ENCODE measurements at regions not wholly inside any gene's neighbourhood (a gene's known extent, or its start where the extent isn't known, plus 50 kb on each side); places are given as distances from the start of the nearest gene placed in this dataset.
"Not testable (repeated sequence)": the region's sequence is repeated elsewhere in the genome, so short reads cannot be mapped to it uniquely, and the experiment has no call there.

DNA sequence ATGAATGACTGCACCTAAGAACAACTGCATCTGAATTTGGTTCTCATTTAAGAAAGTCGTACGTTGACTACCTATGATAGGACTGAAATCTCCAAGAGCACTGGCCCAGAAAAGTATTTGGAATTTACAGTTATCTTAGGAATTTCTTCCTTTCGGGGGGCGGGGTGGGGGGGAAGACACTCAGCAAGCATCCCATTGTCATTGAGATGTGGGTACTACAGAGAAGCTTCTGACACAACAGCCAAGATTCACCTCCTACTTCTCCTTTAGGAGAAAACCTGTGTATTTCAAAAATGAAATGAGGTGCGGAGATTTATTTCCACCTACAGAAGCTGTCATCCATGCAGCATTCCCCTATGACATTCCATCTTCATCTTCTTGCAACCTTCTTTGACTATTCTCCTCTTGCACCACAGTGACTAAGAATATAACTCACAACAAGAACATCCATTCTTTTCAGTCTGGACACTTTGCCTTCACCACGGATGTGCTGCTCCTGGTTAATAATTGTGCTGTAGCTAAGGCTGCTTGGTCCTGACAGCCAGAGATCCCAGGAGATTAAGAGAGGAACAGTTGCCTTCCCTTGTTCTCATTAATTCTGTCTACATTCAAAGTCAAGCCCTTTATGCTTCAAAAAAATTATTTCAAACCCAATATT is 98.4 kb upstream of the FRMD4A start:
- TF ChIP-seq, protein P1, sequence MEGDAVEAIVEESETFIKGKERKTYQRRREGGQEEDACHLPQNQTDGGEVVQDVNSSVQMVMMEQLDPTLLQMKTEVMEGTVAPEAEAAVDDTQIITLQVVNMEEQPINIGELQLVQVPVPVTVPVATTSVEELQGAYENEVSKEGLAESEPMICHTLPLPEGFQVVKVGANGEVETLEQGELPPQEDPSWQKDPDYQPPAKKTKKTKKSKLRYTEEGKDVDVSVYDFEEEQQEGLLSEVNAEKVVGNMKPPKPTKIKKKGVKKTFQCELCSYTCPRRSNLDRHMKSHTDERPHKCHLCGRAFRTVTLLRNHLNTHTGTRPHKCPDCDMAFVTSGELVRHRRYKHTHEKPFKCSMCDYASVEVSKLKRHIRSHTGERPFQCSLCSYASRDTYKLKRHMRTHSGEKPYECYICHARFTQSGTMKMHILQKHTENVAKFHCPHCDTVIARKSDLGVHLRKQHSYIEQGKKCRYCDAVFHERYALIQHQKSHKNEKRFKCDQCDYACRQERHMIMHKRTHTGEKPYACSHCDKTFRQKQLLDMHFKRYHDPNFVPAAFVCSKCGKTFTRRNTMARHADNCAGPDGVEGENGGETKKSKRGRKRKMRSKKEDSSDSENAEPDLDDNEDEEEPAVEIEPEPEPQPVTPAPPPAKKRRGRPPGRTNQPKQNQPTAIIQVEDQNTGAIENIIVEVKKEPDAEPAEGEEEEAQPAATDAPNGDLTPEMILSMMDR (IDR thresholded peaks at IDR 0.05): no peak
- H3K36me3 ChIP-seq: no peaks in the 10 kb centered on the region
- H3K4me3 ChIP-seq (ENCODE audit: low read depth in 1 of 2, low read length in 1 of 2): no peak overlapping the region

DNA sequence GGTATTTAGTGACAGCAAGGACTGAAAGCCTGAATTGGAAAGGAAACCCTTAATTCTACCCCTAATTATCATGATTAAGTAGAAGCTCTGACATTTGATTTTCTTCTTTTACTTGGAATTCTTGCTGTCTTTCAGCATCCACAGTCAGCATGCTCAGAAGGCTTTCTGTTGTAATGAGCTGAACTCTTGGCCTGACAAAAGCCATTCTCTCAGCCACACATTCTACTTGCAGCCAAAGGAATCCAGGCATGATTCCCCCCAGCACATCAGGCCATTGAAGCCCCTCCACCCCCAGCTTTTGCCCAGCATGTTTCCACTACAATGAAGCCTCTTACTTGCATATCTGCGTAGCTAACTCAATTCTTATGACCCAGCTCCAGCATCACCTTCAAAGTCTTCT is 94.3 kb upstream of the FRMD4A start:
- H3K4me1 ChIP-seq (ENCODE audit: control insufficient read depth in 1 of 2, insufficient read depth in 1 of 2, low read depth in 1 of 2, low read length in 1 of 2): no peaks in the 10 kb centered on the region
- no peaks in the 10 kb centered on the region for H3K36me3 ChIP-seq
- TF ChIP-seq, protein P1 (IDR thresholded peaks at IDR 0.05): no peak
- H3K9me3 ChIP-seq: no peaks in the 10 kb centered on the region
- no peak overlapping the region for H3K27ac ChIP-seq
- H3K4me3 ChIP-seq (ENCODE audit: low read depth in 1 of 2, low read length in 1 of 2): no peak overlapping the region
- H3K27me3 ChIP-seq: peaks cover 33% of the 10 kb centered on the region

More for the DNA sequence above, 98.4 kb upstream of the FRMD4A start:
- Histone ChIP-seq H3K27me3 (peaks cover 37% of the 10 kb centered on the region), H3K9me3 (no peaks in the 10 kb centered on the region), H3K4me1 (ENCODE audit: control insufficient read depth in 1 of 2, insufficient read depth in 1 of 2, low read depth in 1 of 2, low read length in 1 of 2) (no peaks in the 10 kb centered on the region), H3K27ac (no peak overlapping the region)

DNA sequence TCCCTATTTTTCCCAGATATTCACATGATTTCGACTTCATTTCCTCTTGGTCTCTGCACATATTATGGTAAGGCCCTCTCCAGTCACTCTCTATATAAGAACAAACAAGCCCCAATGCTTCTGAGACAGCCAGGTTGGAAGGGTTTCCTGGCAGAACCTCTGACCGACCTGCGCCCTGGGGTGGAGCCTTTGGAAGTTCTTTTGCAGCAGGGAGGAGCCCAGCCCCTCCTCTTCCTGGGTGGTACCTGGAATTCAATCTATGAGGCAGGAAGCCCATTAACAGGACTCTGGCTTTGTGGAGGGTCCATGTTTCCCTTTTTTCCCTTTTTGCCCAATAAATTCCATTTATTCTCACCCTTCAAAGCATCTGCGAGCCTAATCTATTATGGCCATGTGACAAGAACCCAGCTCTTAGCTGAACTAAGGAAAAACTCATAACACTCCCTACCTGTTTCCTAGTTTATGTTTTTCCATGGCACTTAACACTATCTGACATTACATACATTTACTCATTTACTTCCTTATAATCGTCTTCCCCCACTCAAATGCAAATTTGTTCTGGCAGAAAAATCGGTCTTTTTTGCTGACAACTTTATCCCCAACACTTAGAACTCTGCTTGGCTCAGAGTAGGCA is 92.5 kb upstream of the FRMD4A start:
- Histone ChIP-seq H3K36me3 (no peaks in the 10 kb centered on the region), H3K4me1 (ENCODE audit: control insufficient read depth in 1 of 2, insufficient read depth in 1 of 2, low read depth in 1 of 2, low read length in 1 of 2) (no peaks in the 10 kb centered on the region), H3K27ac (no peak overlapping the region), H3K27me3 (peaks cover 29% of the 10 kb centered on the region), H3K4me3 (ENCODE audit: low read depth in 1 of 2, low read length in 1 of 2) (no peak overlapping the region), H3K9me3 (no peaks in the 10 kb centered on the region)
- TF ChIP-seq, protein P1 (IDR thresholded peaks at IDR 0.05): no peak

DNA sequence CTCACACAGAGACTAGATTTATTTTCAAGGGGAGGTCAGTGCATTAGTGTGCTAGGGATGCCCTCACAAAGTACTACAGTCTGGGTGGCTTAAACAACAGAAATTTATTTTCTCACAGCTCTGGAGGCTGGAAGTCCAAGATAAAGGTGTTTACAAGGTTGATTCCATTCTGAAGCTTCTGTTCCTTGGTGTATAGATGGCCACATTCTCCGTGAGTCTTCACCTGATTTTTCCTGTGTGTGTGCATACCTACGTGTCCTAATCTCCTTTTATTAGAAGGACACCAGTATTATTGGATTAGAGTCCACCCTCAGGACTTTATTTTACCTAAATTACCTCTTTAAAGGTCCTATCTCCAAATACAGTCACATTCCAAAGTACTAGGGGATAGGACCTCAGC is 91.7 kb upstream of the FRMD4A start:
- Histone ChIP-seq H3K4me3 (ENCODE audit: low read depth in 1 of 2, low read length in 1 of 2) (no peak overlapping the region), H3K9me3 (no peaks in the 10 kb centered on the region), H3K36me3 (no peaks in the 10 kb centered on the region)

DNA sequence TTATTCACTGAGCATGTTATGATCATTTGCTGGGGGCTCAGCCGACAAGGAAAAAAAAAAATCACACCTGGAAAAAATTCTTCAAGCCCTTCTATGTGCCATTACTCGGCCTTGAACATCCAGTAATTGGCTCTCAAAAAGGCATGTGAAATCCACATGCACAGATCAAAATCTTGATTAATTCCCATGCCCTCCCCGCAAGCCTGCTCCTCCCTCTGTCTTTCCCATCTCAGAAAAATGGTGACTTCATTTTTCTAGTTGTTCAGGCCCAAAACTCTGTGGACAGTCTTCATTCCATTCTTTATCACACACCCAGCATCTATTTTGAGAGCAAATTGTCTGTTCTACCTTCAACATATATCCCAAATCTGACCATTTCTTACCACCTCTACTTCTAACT is 91.2 kb upstream of the FRMD4A start:
- TF ChIP-seq, protein P1 (IDR thresholded peaks at IDR 0.05): no peak
- Histone ChIP-seq H3K27me3 (peaks cover 23% of the 10 kb centered on the region), H3K36me3 (no peaks in the 10 kb centered on the region), H3K4me3 (ENCODE audit: low read depth in 1 of 2, low read length in 1 of 2) (no peak overlapping the region), H3K4me1 (ENCODE audit: control insufficient read depth in 1 of 2, insufficient read depth in 1 of 2, low read depth in 1 of 2, low read length in 1 of 2) (no peaks in the 10 kb centered on the region), H3K27ac (no peak overlapping the region), H3K9me3 (no peaks in the 10 kb centered on the region)

More for the DNA sequence above, 91.7 kb upstream of the FRMD4A start:
- Histone ChIP-seq H3K27ac (no peak overlapping the region), H3K27me3 (peaks cover 26% of the 10 kb centered on the region), H3K4me1 (ENCODE audit: control insufficient read depth in 1 of 2, insufficient read depth in 1 of 2, low read depth in 1 of 2, low read length in 1 of 2) (no peaks in the 10 kb centered on the region)
- TF ChIP-seq, protein P1 (IDR thresholded peaks at IDR 0.05): no peak

DNA sequence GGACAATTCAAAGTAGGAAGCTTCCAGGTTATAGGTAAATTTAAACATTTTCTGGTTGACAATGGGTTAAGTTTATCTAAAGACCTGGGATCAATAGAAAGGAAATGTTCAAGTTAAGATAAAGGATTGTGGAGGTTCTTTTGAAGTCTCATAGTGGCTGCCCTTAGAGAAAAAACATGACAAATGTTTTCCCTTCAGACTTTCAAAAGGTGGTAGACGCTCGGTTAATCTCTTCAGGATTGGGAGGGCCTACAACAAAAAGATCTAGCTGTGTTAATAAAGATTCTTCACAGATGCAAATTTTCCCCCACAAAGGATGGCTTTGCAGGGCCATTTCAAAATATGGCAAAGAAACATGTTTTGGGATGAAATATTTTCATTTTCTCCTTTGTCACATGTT is 86.6 kb upstream of the FRMD4A start:
- not testable (repeated sequence) for H3K36me3 ChIP-seq; H3K9me3 ChIP-seq; H3K4me1 ChIP-seq (ENCODE audit: control insufficient read depth in 1 of 2, insufficient read depth in 1 of 2, low read depth in 1 of 2, low read length in 1 of 2); H3K27ac ChIP-seq; H3K4me3 ChIP-seq (ENCODE audit: low read depth in 1 of 2, low read length in 1 of 2)
- peaks cover 49% of the 10 kb centered on the region for H3K27me3 ChIP-seq

Data from neutrophil (primary cell).